22Rv1 (cell line): ENCODE measurements at regions not wholly inside any gene's neighbourhood (a gene's known extent, or its start where the extent isn't known, plus 50 kb on each side); places are given as distances from the start of the nearest gene placed in this dataset.

ENCODE experiments used
- ZFX ChIP-seq: fragments of 450-650 bp; IDR thresholded peaks from 2 replicates; pipeline ENCODE4 v1.6.1; 2017; ENCODE audit warnings: antibody characterized with exemption, borderline replicate concordance
- TF ChIP-seq, protein P1 (sequence below): fragments of 450-650 bp; IDR thresholded peaks from 2 replicates; pipeline ENCODE4 v1.5.1; 2017; ENCODE audit warnings: mild to moderate bottlenecking

DNA sequence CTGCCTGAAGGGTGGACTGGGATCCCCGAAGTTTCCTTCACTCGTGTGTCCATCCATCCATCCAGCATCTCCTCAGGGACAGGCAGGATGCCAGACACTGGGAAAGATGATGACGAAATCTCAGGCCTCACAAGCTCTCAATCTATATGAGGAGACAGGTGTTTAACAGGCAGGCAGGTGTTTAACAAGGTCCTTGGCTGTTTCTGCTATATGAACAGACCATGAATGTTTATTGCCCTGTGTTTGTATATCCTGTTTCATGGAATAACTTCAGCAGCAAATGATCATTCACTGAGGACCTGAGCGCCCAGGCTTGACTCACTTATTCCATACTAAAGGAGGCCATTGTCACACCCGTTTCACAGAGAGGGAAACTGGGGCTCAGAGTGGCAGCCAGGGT lies 685.8 kb upstream of the HS6ST1 start:
- TF ChIP-seq, protein P1, sequence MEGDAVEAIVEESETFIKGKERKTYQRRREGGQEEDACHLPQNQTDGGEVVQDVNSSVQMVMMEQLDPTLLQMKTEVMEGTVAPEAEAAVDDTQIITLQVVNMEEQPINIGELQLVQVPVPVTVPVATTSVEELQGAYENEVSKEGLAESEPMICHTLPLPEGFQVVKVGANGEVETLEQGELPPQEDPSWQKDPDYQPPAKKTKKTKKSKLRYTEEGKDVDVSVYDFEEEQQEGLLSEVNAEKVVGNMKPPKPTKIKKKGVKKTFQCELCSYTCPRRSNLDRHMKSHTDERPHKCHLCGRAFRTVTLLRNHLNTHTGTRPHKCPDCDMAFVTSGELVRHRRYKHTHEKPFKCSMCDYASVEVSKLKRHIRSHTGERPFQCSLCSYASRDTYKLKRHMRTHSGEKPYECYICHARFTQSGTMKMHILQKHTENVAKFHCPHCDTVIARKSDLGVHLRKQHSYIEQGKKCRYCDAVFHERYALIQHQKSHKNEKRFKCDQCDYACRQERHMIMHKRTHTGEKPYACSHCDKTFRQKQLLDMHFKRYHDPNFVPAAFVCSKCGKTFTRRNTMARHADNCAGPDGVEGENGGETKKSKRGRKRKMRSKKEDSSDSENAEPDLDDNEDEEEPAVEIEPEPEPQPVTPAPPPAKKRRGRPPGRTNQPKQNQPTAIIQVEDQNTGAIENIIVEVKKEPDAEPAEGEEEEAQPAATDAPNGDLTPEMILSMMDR: no peak
- TF ChIP-seq ZFX: no peak
